GM13977 (cell line): ENCODE measurements at regions not wholly inside any gene's neighbourhood (a gene's known extent, or its start where the extent isn't known, plus 50 kb on each side); places are given as distances from the start of the nearest gene placed in this dataset.

Experiments
- DNase-seq: peaks from one replicate; pipeline ENCODE4 v3.0.0; 2012; ENCODE audit warnings: low spot score
- in situ Hi-C: fragments of 300-500 bp; cut with MboI; formaldehyde crosslinking; loops from one replicate; pipeline ENCODE4 v1.12.0; 2022; ENCODE audit warnings: low sequenced_read_pairs, low pct_unique_long_range_greater_than_20kb, mixed read lengths, inconsistent platforms; ENCODE audit not compliant: unreplicated experiment
- TF ChIP-seq, protein P1 (sequence below): IDR thresholded peaks from 2 replicates; pipeline ENCODE4 v1.5.1; 2012; ENCODE audit warnings: mild to moderate bottlenecking, control low read depth; ENCODE audit not compliant: insufficient read depth; ENCODE audit errors: extremely low read depth, missing control alignments

DNA sequence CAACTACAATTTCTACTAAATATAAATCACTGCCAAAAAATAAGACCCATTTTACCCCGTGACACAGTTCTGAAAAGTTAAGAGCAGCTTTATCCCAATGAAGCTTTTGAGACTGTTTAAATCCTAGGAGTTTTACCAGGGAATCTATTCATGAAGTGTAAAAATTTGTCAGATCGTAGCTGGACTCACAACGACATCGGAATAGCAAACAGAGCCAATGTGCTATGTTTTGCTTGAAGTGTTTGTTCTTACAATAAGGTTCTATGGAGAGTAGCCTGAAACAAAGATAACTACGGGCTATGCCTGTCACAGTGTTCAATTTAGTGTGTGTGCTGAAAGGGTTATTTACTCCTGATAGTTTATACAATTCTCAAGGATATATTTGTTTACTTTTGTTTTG, 78.5 kb upstream of the L3MBTL4 start:
- TF ChIP-seq, protein P1, sequence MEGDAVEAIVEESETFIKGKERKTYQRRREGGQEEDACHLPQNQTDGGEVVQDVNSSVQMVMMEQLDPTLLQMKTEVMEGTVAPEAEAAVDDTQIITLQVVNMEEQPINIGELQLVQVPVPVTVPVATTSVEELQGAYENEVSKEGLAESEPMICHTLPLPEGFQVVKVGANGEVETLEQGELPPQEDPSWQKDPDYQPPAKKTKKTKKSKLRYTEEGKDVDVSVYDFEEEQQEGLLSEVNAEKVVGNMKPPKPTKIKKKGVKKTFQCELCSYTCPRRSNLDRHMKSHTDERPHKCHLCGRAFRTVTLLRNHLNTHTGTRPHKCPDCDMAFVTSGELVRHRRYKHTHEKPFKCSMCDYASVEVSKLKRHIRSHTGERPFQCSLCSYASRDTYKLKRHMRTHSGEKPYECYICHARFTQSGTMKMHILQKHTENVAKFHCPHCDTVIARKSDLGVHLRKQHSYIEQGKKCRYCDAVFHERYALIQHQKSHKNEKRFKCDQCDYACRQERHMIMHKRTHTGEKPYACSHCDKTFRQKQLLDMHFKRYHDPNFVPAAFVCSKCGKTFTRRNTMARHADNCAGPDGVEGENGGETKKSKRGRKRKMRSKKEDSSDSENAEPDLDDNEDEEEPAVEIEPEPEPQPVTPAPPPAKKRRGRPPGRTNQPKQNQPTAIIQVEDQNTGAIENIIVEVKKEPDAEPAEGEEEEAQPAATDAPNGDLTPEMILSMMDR: no peak
- DNase-seq: no peak
- in situ Hi-C loops: no loop called here

DNA sequence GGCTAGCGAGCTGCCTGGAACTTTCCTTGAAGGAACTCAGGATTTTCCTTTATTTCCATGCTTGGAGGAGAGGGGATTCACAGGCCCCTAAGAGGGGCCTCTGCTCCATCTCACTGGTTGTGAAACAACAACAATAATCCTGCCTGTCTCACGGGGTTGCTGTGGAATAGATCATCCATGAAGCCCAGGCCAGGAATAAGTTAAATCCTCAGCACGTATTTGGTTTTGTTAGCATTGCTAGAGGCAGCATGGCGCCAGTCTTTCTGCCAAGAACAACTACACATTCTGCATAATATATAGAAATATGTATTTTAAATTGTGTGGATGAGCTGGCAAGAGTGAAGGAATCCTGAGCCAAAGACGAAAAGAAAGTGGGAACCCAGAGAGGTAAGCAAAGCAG, 80.8 kb upstream of the L3MBTL4 start:
- no peak for DNase-seq
- in situ Hi-C loops: no loop called here
- TF ChIP-seq, protein P1: no peak

DNA sequence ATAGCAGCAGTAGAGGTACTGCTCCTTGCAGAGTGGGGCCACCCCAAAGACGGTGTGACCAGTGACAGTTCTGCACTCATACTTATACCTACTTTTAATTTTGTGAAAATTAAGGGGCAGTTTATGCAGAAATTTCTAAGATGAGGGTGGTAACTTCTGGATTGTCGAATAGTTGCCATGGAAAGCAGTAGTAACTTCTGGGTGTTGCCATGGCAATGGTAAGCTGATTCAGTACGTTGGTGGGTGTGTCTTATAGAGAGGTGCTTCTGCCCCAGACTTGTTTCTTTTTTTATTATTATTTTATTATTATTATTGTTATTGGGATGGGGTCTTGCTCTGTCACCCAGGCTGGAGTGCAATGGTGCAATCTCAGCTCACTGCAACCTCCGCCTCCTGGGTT, 82.8 kb upstream of the L3MBTL4 start:
- TF ChIP-seq, protein P1: no peak
- in situ Hi-C loops: no loop called here
- no peak for DNase-seq

DNA sequence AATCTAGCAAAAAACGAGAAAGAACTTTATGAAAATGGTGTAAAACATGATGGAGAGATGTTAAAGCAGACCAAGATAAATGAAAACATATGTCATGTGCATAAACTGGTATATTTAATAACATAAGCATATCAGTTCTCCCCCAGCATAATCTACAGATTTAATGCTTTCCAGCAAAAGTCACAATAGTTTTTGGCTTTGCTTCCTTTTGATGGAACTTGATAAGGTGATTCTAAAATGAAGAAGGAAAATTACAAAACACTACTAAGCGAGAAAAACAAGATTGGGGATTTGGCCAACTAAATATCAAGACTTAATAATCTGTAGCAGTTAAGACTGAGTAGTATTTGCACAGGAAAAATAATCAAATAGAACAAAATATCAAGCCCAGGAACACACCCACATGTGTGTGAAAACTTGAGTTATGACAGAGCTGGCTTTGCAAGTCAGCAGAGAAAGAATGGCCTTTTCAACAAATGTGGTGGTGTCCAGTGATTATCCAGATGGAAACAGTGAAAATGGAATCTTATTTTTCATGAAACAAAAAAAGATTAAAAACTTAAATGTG, 83.7 kb upstream of the L3MBTL4 start:
- DNase-seq: no peak
- TF ChIP-seq, protein P1: no peak
- in situ Hi-C loops: no loop called here

DNA sequence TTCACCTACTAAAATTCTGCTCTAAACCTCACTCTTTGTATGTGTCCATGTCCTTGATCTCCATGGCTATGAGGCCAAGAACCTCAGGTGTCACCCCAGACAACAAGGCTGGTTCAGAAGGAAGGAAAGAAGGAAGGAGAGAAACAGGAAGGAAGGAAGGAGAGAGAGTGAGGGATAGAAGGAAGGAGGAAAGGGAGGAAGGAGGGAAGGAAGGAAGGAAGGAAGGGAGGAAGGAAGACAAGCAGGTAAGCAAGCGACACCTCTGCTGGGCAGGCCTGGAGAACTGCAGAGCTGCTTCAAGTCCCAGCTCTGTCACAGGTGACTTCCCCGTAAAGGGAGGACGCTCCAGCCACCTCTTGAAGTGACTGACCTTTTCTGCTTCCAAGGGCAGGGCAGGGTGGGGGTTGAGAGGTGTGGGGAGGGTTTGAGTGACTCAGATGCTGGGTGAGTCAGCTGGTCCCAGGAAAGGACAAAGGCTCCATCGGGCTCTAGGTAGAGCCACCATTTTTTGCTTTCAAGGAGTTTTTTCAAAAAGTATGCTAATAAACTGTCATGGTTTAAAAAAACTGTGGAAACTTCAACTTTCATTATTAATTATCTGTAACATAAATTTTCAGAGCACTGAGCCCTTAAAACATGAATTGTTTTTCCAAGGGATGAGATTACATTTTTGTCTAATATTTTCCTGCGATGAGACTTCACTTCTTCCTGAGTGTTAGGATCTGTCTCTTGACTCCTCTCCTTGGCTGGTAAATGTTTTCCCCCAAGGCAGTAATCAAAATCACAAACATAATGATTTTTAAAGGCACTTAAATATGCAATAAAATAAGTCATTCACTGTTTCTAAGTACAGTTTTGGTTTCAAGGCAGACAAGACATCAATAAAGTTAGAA, 90.1 kb upstream of the L3MBTL4 start:
- no peak for DNase-seq
- TF ChIP-seq, protein P1: no peak
- in situ Hi-C loops: loop anchor here (25.0 kb wide), 1 partner anchor 618 kb away; the partner anchor contains the start of gene TMEM200C

DNA sequence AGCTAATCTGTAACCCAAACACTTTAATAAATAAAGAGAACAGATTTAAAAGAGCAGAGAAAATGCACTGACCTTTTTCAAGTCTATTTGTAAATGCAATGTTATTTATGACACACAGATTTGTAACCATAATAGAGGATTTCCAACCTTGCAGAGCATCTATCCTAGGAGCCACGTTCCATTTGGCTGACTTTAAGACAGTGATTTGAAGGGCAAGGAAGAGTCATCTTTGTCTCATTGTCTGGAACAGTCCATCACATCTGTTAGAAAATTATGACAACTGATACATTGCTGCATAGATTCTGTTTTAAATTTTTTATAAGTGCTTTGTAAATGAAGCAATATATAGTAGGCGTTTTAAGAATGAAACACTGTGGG, 90.8 kb upstream of the L3MBTL4 start:
- in situ Hi-C loops: loop anchor here (25.0 kb wide), 1 partner anchor 618 kb away; the partner anchor contains the start of gene TMEM200C
- TF ChIP-seq, protein P1: no peak

More for the DNA sequence above, 90.8 kb upstream of the L3MBTL4 start:
- no peak for DNase-seq
